ENCODE measurements at regions not wholly inside any gene's neighbourhood (a gene's known extent, or its start where the extent isn't known, plus 50 kb on each side); places are given as distances from the start of the nearest gene placed in this dataset.
"Not testable (repeated sequence)": the region's sequence is repeated elsewhere in the genome, so short reads cannot be mapped to it uniquely, and the experiment has no call there.

- DNase-seq (ENCODE audit: low read depth), result no peak
These were observed 1267.0 kb upstream of the FLRT2 start for GRCh38 chr14:84262932-84263331.

- DNase-seq (ENCODE audit: low read depth), result no peak
These were observed 1257.6 kb upstream of the FLRT2 start for GRCh38 chr14:84272290-84272721.

GRCh38 chr14:84273181-84273580 lies 1256.8 kb upstream of the FLRT2 start:
- DNase-seq (ENCODE audit: low read depth), result no peak

DNA sequence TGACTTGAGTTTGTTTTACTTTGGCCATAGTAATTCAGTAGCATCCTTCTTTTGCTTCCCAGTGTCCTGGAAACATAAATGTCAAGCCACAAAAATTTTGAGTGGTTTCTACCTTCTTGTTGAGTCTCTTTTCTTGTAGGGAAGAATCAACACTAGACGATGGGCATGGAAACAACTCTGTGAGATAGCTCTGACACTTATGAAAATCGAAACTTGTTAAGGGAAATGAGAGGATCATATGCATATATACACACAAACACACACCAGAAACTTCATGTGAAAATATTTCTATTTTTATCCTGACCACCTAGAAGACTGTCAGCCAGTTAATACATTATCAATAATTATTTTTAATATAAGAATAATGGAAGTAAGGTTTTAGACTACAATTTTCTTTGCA lies 1247.3 kb upstream of the FLRT2 start:
- no peak for DNase-seq (ENCODE audit: low read depth)

- DNase-seq (ENCODE audit: low read depth), result no peak
These were observed 1241.2 kb upstream of the FLRT2 start for GRCh38 chr14:84288781-84289180.

DNA sequence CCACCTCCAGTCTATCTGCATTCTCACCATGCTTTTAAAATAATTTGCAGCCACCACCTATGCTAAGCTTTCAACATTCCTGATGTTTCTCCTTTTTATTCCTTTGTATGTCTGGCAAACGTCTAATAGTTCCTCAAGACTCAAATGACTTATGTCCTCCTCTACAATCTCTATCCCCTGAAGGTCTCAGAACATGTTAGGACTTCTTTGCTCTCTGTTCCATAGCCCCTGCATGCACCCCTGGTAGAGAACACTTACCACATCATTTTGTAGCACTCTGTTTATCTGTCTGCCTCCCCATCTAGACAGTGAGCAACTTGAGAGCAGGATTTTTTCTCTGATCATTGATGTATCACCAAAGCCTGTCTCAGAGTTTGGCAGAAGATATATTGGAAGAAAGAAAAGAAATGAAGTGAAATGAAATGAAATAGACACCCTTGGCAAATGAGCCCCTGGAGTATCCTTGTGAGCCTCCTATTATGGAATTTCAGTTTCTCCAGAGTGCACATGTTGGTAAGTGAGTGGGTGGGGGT lies 1231.2 kb upstream of the FLRT2 start:
- DNase-seq (ENCODE audit: low read depth), result no peak

GRCh38 chr14:84303140-84303539 lies 1226.8 kb upstream of the FLRT2 start:
- no peak for DNase-seq (ENCODE audit: low read depth)

GRCh38 chr14:84312551-84312950 lies 1217.4 kb upstream of the FLRT2 start:
- DNase-seq (ENCODE audit: low read depth), result no peak

DNA sequence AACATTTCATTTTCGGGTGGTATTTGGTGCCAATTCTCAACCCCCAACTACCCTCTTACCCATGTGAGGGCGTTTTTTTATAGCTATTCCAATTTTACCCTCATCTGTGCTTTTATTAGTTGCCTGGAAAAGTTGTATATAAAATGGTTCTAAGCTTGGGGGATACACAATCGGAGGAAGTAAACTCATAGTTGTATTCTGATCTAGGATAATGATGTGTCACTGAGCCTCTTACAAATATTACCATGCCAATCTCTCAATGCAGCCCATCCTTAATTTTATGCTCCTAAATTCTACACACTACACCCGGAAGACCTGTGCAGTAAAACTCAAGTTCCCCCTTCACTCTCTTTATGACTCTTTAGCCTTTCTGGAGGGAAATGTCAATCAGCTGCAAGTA lies 1206.5 kb upstream of the FLRT2 start:
- DNase-seq (ENCODE audit: low read depth), result no peak

- DNase-seq (ENCODE audit: low read depth), result no peak
These were observed 1206.0 kb upstream of the FLRT2 start for GRCh38 chr14:84323978-84324377.

GRCh38 chr14:84336433-84336832 lies 1193.5 kb upstream of the FLRT2 start:
- no peak for DNase-seq (ENCODE audit: low read depth)

DNA sequence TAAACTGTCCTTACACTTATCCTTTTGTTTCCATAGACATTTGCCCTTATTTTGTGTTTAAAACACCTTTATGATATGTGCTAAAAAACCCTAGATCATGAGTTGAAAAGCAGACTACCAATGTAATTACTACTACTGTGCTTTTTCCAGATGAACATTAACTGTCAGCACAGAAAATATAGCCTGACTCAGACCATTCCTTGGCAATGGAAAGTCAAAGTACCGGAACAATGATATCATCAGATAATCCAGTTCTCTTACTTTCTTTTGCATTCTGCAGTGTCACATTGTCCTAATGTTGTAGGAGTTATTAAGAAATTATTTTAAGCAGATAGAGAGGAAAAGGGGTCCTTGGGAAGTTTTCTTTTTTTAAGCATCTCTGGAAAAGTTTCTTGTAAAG lies 1189.0 kb upstream of the FLRT2 start:
- no peak for DNase-seq (ENCODE audit: low read depth)

GRCh38 chr14:84341867-84342266 lies 1188.1 kb upstream of the FLRT2 start:
- not testable (repeated sequence) for DNase-seq (ENCODE audit: low read depth)

- DNase-seq (ENCODE audit: low read depth), result no peak
These were observed 1186.3 kb upstream of the FLRT2 start for GRCh38 chr14:84343656-84344055.

- no peak for DNase-seq (ENCODE audit: low read depth)
These were observed 1178.3 kb upstream of the FLRT2 start for GRCh38 chr14:84351646-84352045.

- DNase-seq (ENCODE audit: low read depth), result no peak
These were observed 1168.5 kb upstream of the FLRT2 start for GRCh38 chr14:84361476-84361875.

- no peak for DNase-seq (ENCODE audit: low read depth)
These were observed 1154.7 kb upstream of the FLRT2 start for GRCh38 chr14:84375235-84375634.

DNA sequence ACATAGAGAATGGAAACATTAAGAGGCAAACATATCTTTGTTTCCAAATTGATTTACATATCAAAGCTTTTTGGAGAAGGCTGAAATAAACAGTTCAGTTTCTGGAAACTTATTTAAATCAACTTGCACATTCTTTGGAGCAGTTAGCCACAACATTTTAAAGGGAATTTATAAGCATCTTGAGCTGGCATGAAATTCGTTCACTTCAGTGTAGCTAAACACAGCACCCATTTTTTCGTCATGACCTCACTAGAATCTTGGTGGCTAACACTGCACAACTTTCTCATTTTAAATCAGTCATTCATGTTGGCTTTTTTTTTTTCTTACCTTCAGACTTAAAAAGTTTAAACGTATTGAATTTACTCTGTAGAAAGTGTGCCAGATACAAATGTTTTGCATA lies 1139.9 kb upstream of the FLRT2 start:
- DNase-seq (ENCODE audit: low read depth), result no peak

GRCh38 chr14:84397631-84398030 lies 1132.3 kb upstream of the FLRT2 start:
- DNase-seq (ENCODE audit: low read depth), result no peak

- DNase-seq (ENCODE audit: low read depth), result no peak
These were observed 1130.5 kb upstream of the FLRT2 start for GRCh38 chr14:84399296-84399910.

DNA sequence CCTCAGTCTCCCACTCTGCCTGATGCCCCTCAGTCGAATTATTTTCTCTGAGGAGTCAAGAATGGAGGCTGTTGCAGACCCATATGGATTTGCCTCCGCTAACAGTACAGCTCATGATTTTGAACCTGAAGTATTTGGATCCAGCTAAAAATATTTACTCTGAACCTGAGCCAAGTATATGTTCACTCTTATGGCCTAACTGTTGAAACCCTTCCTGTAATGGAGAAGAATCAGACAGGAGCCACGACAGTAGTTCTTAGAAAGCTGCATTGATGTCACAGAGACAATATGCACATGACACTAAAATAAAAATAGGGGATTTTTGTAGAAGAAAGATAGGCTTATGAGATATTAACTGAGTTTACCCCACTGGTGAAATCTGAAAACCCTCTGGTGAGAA lies 1128.3 kb upstream of the FLRT2 start:
- no peak for DNase-seq (ENCODE audit: low read depth)

DNA sequence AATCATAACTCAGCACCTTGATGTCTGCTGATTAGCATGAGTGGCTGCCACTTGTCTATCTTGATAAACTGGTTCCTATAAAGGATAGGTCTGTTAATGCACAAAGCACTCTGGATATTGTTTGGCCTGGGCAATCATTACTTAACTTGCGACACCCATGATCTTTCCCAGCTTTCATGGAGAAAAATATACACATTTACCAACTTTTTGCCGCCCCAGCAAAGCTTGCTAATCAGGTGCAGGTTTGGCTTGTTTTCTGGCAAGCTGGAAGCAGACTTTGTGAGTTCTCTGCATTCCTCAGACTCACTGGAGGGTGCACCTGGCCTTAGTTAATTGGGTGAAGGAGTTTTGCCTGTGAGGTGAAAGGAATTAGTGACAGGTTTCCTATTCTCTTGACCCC lies 1126.4 kb upstream of the FLRT2 start:
- DNase-seq (ENCODE audit: low read depth), result no peak

GRCh38 chr14:84404246-84404645 lies 1125.7 kb upstream of the FLRT2 start:
- no peak for DNase-seq (ENCODE audit: low read depth)

DNA sequence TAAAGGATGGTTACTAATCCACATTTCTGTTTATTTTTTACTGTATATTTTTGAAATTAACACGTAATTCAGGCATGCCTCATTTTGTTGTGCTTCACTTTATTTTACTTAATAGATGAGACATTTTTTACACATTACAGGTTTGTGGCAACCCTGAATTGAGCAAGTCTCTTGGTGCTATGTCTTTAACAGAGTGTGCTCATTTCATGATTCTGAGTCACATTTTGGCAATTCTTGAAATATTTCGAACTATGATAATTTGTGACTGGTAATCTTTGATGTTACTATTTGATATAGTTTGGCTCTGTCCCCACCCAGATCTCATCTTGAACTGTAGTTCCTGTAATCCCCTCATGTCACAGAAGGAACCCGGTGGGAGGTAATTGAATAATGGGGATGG lies 1120.5 kb upstream of the FLRT2 start:
- no peak for DNase-seq (ENCODE audit: low read depth)

All from M059J (cell line).